HUDEP-2 (cell line): ENCODE measurements at regions not wholly inside any gene's neighbourhood (a gene's known extent, or its start where the extent isn't known, plus 50 kb on each side); places are given as distances from the start of the nearest gene placed in this dataset.
A peak's percentile ranks its signal among the peaks of the same experiment; 100 is the strongest.
"Not testable (repeated sequence)": the region's sequence is repeated elsewhere in the genome, so short reads cannot be mapped to it uniquely, and the experiment has no call there.

Experiments
- DNase-seq, 76 experiments: peaks; one replicate each; lab custom pipeline; 2025; ENCODE audit not compliant: unreplicated experiment in 76 of 76; lab: John Stamatoyannopoulos, UW

GRCh38 chr18:62629031-62629430 lies 86.3 kb upstream of the PHLPP1 start:
- DNase-seq, result no peak

- no peak for DNase-seq
Measured at GRCh38 chr18:62631173-62631572, 84.2 kb upstream of the PHLPP1 start.

GRCh38 chr18:62632788-62633455 lies 82.4 kb upstream of the PHLPP1 start:
- DNase-seq, result no peak

GRCh38 chr18:62634458-62634857 lies 80.9 kb upstream of the PHLPP1 start:
- no peak for DNase-seq

- no peak for DNase-seq
Measured at GRCh38 chr18:62634979-62635630, 80.2 kb upstream of the PHLPP1 start.

- no peak for DNase-seq
Measured at GRCh38 chr18:62637403-62637802, 77.9 kb upstream of the PHLPP1 start.

- DNase-seq, result peak in 52 of 76 experiments; percentile 1 to 74 (median 36)
Measured at GRCh38 chr18:62637807-62638687, 77.3 kb upstream of the PHLPP1 start.

GRCh38 chr18:62643181-62643580 lies 72.2 kb upstream of the PHLPP1 start:
- no peak for DNase-seq

- no peak for DNase-seq
Measured at GRCh38 chr18:62644773-62645172, 70.6 kb upstream of the PHLPP1 start.

- no peak for DNase-seq
Measured at GRCh38 chr18:62647179-62647578, 68.2 kb upstream of the PHLPP1 start.

GRCh38 chr18:62648045-62648678 lies 67.2 kb upstream of the PHLPP1 start:
- DNase-seq, result no peak

GRCh38 chr18:62651276-62652056 lies 63.9 kb upstream of the PHLPP1 start:
- no peak for DNase-seq

GRCh38 chr18:62652057-62652629 lies 63.2 kb upstream of the PHLPP1 start:
- not testable (repeated sequence) for DNase-seq

GRCh38 chr18:62655520-62656219 lies 59.7 kb upstream of the PHLPP1 start:
- DNase-seq, result no peak

GRCh38 chr18:62658028-62658427 lies 57.3 kb upstream of the PHLPP1 start:
- DNase-seq, result no peak

GRCh38 chr18:62659698-62660097 lies 55.6 kb upstream of the PHLPP1 start:
- peak in 2 of 76 experiments; percentile 28 to 45 for DNase-seq

- no peak for DNase-seq
Measured at GRCh38 chr18:62660691-62661090, 54.6 kb upstream of the PHLPP1 start.

- DNase-seq, result peak in 51 of 76 experiments; percentile 2 to 88 (median 43)
Measured at GRCh38 chr18:62663731-62664336, 51.5 kb upstream of the PHLPP1 start.

- DNase-seq, result peak in 1 of 76 experiments; percentile 16
Measured at GRCh38 chr18:62664414-62664813, 50.9 kb upstream of the PHLPP1 start.
